ENCODE measurements at regions not wholly inside any gene's neighbourhood (a gene's known extent, or its start where the extent isn't known, plus 50 kb on each side); places are given as distances from the start of the nearest gene placed in this dataset.

- Mint-ChIP-seq H3K4me1 (ENCODE audit: low read depth, unreplicated experiment) (peaks cover 4% of the 10 kb centered on the region), H3K4me3 (ENCODE audit: unreplicated experiment) (no peak overlapping the region), H3K27ac (ENCODE audit: unreplicated experiment) (no peak overlapping the region), H3K9me3 (ENCODE audit: unreplicated experiment) (no peaks in the 10 kb centered on the region), H3K36me3 (ENCODE audit: low read depth, unreplicated experiment) (no peaks in the 10 kb centered on the region), H3K27me3 (ENCODE audit: low read depth, unreplicated experiment) (no peaks in the 10 kb centered on the region)
- Histone ChIP-seq H3K27ac (ENCODE audit: low read depth, low read length) (no peak overlapping the region), H3K9me3 (ENCODE audit: insufficient read depth, low read depth, low read length) (no peaks in the 10 kb centered on the region), H2AFZ (ENCODE audit: low read depth, low read length) (no peak overlapping the region), H4K20me1 (ENCODE audit: insufficient read depth, low read length) (no peaks in the 10 kb centered on the region), H3K4me3 (ENCODE audit: insufficient read depth, low read depth, low read length) (no peak overlapping the region), H3K36me3 (ENCODE audit: insufficient read depth, low read length) (no peaks in the 10 kb centered on the region), H3K9ac (ENCODE audit: low read length) (no peak overlapping the region), H3K4me1 (ENCODE audit: insufficient read depth, low read length) (no peaks in the 10 kb centered on the region), H3K79me2 (ENCODE audit: insufficient read depth, low read length) (no peaks in the 10 kb centered on the region), H3K27me3 (ENCODE audit: insufficient read depth, low read length) (no peaks in the 10 kb centered on the region), H3K4me2 (ENCODE audit: low read length) (no peak overlapping the region)
- no peak for DNase-seq (ENCODE audit: low read depth)
- no peak for FAIRE-seq
- TF ChIP-seq EZH2 (IDR thresholded peaks at IDR 0.05; ENCODE audit: insufficient read depth, low read length): no peak
- no peak for TF ChIP-seq CTCF (IDR thresholded peaks at IDR 0.05; ENCODE audit: insufficient read depth, low read depth, low read length)
Observed at GRCh38 chr4:85411386-85411785, 63.6 kb upstream of the ARHGAP24 start.

DNA sequence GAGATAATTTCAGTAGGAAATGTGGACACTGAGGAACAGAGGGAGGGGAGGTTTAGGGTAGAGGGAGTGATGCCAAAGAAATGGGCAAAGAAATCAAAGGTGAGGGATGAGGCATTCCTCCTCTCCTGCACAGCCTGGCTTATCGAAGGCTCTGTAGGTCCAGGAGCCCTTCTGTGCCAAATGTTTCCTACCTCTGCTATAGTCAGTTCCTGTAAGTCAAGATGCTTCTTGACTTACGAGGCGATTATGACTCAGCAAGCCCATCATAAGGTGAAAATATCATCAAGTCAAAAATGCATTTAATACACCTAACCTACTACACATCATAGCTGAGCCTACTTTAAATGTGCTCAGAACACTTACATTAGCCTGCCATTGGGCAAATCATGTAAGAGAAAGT is 60.0 kb upstream of the ARHGAP24 start:
- H3K9ac ChIP-seq (ENCODE audit: low read length): no peak overlapping the region
- Mint-ChIP-seq H3K4me1 (ENCODE audit: low read depth, unreplicated experiment) (no peaks in the 10 kb centered on the region), H3K27me3 (ENCODE audit: low read depth, unreplicated experiment) (no peaks in the 10 kb centered on the region), H3K27ac (ENCODE audit: unreplicated experiment) (no peak overlapping the region), H3K9me3 (ENCODE audit: unreplicated experiment) (no peaks in the 10 kb centered on the region), H3K4me3 (ENCODE audit: unreplicated experiment) (no peak overlapping the region), H3K36me3 (ENCODE audit: low read depth, unreplicated experiment) (no peaks in the 10 kb centered on the region)
- no peak for FAIRE-seq
- no peak for TF ChIP-seq CTCF (IDR thresholded peaks at IDR 0.05; ENCODE audit: insufficient read depth, low read depth, low read length)
- no peak for TF ChIP-seq EZH2 (IDR thresholded peaks at IDR 0.05; ENCODE audit: insufficient read depth, low read length)
- H3K9me3 ChIP-seq (ENCODE audit: insufficient read depth, low read depth, low read length): no peaks in the 10 kb centered on the region
- no peaks in the 10 kb centered on the region for H3K36me3 ChIP-seq (ENCODE audit: insufficient read depth, low read length)
- no peaks in the 10 kb centered on the region for H3K27me3 ChIP-seq (ENCODE audit: insufficient read depth, low read length)
- no peaks in the 10 kb centered on the region for H3K4me1 ChIP-seq (ENCODE audit: insufficient read depth, low read length)
- no peaks in the 10 kb centered on the region for H3K79me2 ChIP-seq (ENCODE audit: insufficient read depth, low read length)
- H3K4me2 ChIP-seq (ENCODE audit: low read length): no peak overlapping the region
- DNase-seq (ENCODE audit: low read depth): no peak
- H4K20me1 ChIP-seq (ENCODE audit: insufficient read depth, low read length): no peaks in the 10 kb centered on the region
- H3K4me3 ChIP-seq (ENCODE audit: insufficient read depth, low read depth, low read length): no peak overlapping the region
- no peak overlapping the region for H2AFZ ChIP-seq (ENCODE audit: low read depth, low read length)
- no peak overlapping the region for H3K27ac ChIP-seq (ENCODE audit: low read depth, low read length)

DNA sequence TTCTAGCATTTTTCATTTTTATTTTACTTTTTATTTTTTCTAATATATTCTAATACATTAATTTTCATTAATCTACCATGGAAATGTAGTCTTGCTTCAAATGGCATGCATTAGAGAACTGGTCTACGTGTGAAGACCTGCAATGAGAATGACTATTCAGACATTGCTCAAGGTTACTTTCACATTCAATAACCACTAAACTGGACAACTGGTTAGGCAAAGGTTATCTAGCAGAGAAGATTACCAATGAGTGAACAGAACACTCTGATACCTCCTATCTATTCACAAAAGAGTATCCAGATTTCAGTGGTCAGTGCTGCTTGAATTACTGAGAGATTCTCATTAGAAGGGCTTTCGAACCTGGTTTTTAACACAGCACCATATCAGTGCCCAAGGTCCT is 58.9 kb upstream of the ARHGAP24 start:
- DNase-seq (ENCODE audit: low read depth) (no peak), FAIRE-seq (no peak)
- Mint-ChIP-seq H3K4me3 (ENCODE audit: unreplicated experiment) (no peak overlapping the region), H3K9me3 (ENCODE audit: unreplicated experiment) (no peaks in the 10 kb centered on the region), H3K36me3 (ENCODE audit: low read depth, unreplicated experiment) (no peaks in the 10 kb centered on the region), H3K4me1 (ENCODE audit: low read depth, unreplicated experiment) (peaks cover 5% of the 10 kb centered on the region), H3K27ac (ENCODE audit: unreplicated experiment) (no peak overlapping the region), H3K27me3 (ENCODE audit: low read depth, unreplicated experiment) (no peaks in the 10 kb centered on the region)
- Histone ChIP-seq H3K4me1 (ENCODE audit: insufficient read depth, low read length) (no peaks in the 10 kb centered on the region), H2AFZ (ENCODE audit: low read depth, low read length) (no peak overlapping the region), H3K4me2 (ENCODE audit: low read length) (no peak overlapping the region), H3K27me3 (ENCODE audit: insufficient read depth, low read length) (no peaks in the 10 kb centered on the region), H3K4me3 (ENCODE audit: insufficient read depth, low read depth, low read length) (no peak overlapping the region), H3K9me3 (ENCODE audit: insufficient read depth, low read depth, low read length) (no peaks in the 10 kb centered on the region), H3K79me2 (ENCODE audit: insufficient read depth, low read length) (no peaks in the 10 kb centered on the region), H3K9ac (ENCODE audit: low read length) (no peak overlapping the region), H3K36me3 (ENCODE audit: insufficient read depth, low read length) (no peaks in the 10 kb centered on the region), H4K20me1 (ENCODE audit: insufficient read depth, low read length) (no peaks in the 10 kb centered on the region), H3K27ac (ENCODE audit: low read depth, low read length) (no peak overlapping the region)
- TF ChIP-seq CTCF (IDR thresholded peaks at IDR 0.05; ENCODE audit: insufficient read depth, low read depth, low read length) (no peak), EZH2 (IDR thresholded peaks at IDR 0.05; ENCODE audit: insufficient read depth, low read length) (no peak)
